ENCODE measurements at regions not wholly inside any gene's neighbourhood (a gene's known extent, or its start where the extent isn't known, plus 50 kb on each side); places are given as distances from the start of the nearest gene placed in this dataset.

- TF ChIP-seq NR3C1 (IDR thresholded peaks at IDR 0.05) (no peak), CTCF (IDR thresholded peaks at IDR 0.05) (no peak)
Observed at GRCh38 chr11:128294001-128294670, 293.2 kb downstream of the ETS1 start.
